ENCODE measurements at regions not wholly inside any gene's neighbourhood (a gene's known extent, or its start where the extent isn't known, plus 50 kb on each side); places are given as distances from the start of the nearest gene placed in this dataset.

GRCh38 chr5:26828294-26828693, 210.1 kb downstream of the CDH9 start:
- DNase-seq (ENCODE audit: low spot score), result no peak

- no peak for DNase-seq (ENCODE audit: low spot score)
Measured at GRCh38 chr5:26813235-26813634, 225.2 kb downstream of the CDH9 start.

- DNase-seq (ENCODE audit: low spot score), result no peak
Measured at GRCh38 chr5:26812714-26813113, 225.7 kb downstream of the CDH9 start.

DNA sequence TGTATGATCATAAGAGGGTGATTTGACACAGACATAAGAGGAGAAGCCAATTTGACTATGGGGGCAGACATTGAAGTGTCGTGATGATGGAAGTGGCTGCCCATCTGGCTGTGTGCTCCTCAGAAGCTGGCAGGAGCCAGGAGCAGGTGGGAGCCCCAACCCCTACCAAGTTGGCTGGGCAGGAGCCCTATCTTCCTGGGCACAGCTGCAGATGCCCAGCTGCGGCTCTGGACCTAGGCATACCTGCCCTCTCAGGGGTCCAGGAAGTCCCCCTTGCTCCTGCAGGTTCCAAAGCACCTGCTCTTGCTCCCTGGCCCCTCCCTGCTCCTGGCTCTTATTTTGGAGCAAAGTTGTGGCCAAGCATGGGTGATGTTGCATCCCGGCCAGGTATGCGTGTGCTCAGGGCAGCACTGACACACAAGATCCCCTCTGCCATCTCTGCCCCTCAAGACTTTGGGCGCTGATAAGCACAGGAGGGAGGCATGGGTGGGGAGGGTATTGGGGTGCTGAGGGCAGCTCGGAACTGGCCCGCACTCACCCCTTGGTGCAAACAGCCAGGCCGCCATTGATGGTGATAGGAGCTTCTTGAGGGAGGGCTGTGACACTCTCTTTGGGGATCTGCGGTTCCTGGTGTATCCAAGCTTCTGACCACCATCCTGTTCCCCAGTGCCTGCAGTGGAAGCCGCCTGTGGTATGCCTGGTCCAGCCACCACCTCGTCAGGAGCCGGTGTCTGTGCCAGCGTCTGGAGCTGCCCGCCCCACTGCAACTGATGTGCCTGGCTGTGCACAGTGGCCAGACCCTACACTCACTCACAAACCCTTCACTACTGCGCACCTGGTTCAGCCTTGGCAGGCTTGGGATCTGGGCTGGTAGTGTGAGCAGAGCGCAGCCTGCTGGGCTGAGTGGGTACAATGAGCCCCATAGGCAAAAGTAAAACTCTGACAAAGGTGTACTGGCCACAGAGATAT, 230.9 kb downstream of the CDH9 start:
- DNase-seq (ENCODE audit: low spot score), result no peak

GRCh38 chr5:26805076-26805475, 233.3 kb downstream of the CDH9 start:
- no peak for DNase-seq (ENCODE audit: low spot score)

DNA sequence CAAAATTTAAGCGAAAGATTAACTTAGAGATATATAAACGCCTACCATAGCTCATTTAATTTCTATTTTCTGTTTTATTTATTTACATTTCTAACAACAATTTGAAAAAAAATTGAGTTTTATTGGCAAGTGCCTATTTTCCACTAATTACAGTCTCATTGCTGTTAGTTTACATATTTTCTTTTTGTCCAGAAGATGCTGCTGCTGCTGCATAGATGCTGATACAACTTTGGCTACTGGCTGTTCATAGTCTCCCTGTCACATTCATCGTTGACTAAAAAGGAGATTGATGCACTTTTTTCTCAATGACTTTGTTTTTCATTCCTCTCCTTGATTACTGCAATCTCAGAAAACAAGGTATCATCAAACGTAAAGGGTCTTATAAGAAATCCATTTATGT, 235.4 kb downstream of the CDH9 start:
- no peak for DNase-seq (ENCODE audit: low spot score)

DNA sequence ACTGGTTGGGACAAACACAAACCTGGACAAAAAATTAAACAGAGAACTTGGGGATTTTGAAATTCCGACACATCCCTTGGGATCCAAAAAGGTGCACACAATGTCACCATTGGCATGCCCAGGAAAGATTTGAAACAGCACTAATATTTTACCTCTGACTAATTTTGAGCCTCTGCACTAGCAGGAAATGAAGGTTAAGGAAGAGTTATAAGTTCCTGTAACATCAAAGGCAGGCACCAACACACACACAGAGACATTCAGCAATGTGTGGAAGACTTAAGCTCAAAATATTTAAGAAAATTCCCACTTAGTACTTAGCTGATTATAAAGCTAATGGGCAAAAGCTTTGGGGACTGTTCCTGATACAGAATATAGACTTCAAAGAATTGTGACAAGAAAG, 247.0 kb downstream of the CDH9 start:
- DNase-seq (ENCODE audit: low spot score), result no peak

DNA sequence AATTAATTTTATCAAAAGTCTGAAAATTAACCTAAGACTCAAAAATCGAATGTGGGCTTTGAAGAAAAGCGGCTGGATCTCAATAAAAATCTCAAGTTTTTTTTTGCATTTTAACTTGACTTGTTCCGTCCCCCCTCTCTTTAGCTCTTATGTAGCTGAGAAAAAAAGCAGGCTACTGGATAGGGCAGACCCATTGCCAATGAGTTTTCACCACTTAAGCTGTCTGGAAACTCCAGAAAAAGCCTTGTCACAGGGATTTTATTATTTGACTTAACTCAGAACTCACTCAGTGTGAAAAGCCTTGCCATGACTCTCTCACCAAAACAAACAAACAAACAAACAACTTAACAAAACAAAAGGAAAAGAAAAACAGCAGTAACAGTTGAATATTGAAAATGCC, 247.4 kb downstream of the CDH9 start:
- DNase-seq (ENCODE audit: low spot score), result no peak

DNA sequence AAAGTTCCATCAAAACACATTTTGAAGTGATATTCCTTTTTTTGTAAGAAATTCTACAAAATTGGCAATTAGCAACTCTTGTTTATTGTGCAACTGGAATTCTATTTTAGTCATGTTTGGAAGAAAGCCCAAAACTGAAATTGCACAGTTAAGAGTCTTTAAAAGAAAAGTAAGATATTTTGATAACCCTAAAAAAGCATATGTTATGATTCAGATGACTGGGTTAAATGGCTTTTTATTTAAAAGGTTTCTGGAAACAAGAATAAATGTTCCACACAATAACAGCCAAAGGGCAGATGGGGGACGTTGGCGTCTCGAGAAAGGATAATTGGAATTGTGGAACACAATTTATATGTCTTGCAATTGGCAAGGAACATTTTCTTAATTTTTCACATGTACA, 275.2 kb downstream of the CDH9 start:
- no peak for DNase-seq (ENCODE audit: low spot score)

GRCh38 chr5:26761446-26761845, 276.9 kb downstream of the CDH9 start:
- DNase-seq (ENCODE audit: low spot score), result no peak

DNA sequence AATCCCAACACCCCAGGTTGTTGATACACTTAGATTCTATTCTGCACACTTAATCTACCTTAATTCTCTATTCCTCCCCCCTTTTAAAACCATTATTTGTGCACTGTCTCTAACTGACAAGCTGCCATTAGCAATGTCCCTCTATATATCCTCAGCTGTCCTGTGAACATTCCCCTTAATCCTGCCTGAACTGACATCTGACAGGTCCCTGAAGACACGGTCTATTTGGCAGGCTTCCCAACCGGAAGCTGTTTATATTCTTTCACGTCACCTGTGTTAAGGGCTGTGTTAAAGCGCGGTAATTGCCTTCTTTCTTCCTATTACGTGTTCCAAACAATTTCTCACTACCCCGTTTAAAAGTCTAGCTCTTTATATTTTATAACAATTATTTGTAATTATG, 277.3 kb downstream of the CDH9 start:
- DNase-seq (ENCODE audit: low spot score), result no peak

GRCh38 chr5:26757941-26758340, 280.4 kb downstream of the CDH9 start:
- no peak for DNase-seq (ENCODE audit: low spot score)

DNA sequence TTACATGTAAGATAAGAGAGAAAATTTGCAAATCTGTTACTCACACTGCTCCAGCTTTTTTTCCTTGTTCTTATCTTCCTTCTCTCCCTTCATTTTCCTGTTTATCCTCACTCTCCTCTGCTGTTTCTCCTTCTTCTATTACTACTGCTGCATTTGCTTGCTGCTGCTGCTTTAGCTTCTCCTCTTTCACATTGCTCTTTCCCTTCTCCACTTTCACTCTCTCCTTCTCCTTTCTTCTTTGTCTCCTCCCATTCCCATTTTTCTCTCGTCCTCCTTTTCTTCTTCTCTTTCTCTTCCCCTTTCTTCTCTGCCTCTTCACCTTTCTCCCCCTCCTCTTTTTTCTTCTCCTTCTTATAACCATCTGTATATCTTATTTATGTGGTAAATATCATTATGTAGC, 288.6 kb downstream of the CDH9 start:
- no peak for DNase-seq (ENCODE audit: low spot score)

- DNase-seq (ENCODE audit: low spot score), result no peak
Measured at GRCh38 chr5:26740182-26740581, 298.2 kb downstream of the CDH9 start.

DNA sequence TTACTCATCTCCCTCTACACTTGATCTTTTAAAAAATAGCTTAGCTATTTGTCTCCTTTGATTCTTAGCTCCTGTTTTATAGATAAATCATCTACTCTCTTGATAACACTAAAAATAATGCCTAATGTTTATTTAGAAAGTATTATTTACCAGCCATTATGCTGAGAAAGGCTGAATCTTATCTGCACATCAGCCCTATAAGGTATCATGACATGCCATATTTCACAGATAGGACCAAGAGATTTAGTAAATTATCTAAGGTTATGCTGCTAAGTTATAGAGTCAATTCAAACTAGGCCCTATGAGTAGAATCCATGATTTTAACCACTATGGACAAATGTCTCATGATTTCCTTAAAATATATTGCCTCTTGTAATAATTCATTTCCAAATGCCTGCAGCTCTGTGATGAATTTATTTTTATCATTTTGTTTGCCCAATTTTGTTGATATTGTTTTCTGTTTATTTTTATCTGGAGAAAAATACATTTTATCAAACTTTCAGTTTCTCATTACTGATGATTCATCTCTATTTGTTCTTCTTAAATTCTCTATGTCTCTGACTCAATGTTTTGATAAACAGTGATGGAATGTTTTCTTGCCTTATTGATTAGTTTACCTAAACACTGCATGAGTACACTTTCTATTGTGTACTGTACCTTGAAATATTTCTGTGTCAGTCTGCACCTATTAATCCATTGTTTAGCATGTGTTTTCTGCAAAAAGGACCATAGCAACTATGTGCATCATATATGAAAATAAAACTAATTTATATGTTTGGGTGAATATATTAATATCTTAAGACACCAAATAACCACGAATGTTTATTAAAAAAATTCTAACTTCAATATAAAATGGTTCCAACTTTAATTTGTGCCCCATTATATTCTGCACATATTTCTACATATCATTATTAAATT, 300.8 kb downstream of the CDH9 start:
- no peak for DNase-seq (ENCODE audit: low spot score)

DNA sequence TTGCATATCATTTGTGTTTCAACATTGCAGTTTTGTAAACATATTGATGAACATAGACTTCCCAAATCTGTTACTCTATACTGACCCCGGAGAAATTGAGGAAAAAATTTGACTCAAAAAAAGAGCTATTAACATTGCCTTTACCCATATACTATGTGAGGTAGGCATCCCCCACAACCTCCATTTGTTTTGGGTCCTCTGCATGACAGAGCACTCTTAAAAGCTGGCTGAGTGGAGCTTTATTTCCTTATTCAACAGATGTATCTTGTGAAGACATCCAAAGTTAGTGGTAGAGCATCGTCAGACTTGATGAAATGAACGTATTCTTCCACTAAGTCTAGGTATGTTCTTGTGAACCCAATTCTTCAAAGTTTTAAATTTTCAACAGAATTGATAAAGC, 310.5 kb downstream of the CDH9 start:
- DNase-seq (ENCODE audit: low spot score), result no peak

DNA sequence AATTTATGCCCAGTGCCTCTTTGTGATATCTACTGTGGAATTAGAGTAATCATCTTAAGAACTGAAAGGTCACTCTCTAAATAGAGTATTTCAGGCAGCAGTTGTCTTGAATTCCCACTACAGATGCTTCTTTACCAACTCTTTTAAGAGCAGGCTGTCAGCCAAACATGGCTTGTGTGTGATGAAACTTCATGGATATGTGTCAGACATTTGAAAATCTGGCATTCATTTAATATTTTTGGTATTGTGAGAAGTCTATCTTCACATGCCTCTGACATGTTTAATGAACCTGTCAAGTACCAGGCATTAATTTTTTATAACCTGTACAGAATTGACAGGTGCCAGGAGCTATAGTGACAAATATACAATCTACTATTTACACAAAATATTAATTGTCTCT, 318.6 kb downstream of the CDH9 start:
- no peak for DNase-seq (ENCODE audit: low spot score)

DNA sequence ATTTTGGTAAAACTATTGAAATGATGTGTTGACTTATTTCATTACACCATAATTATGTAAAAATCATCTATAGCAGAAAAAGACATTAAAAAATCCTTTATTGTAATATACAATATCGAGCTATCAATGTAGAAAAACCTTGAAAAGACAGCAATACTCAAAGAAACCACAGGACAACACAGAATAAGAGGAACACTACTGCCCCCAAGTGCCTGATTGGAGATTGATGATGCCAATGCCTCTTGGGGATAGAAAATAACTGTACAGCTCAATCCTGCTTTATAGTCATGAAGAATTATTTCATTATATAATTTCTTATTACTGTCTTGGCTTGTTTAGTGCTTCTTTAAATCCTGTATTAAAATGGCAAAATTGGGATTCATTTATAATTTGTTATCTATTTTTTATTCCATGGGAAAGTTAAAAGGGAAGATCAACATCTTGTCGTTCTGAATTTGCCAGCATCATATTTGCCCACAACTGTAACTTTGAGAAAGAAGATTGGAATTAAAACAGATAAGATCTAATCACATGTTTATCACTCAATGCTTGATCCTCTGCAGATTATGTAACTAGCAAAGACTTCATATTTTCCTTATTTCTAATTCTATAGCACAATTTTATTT, 337.5 kb downstream of the CDH9 start:
- DNase-seq (ENCODE audit: low spot score), result no peak

GRCh38 chr5:26692952-26693351, 345.4 kb downstream of the CDH9 start:
- DNase-seq (ENCODE audit: low spot score), result no peak

DNA sequence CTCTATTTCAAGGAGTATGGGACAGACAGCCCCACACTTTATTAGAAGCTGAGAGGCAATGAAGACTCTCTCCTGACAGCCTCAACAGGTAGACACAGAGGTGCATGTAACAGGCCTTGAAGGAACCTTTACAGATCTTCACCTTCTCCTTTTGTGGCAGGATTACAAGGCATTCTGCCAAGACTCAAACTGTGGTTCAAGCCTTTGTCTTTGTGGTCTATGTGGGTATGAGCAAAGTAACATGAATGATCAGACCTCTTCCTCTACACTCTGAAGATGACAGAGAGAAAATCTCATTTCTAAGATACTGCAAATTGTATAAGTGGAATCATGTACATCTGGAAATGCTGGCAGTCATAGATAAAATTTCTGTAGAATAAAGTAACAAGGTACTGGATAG, 346.9 kb downstream of the CDH9 start:
- no peak for DNase-seq (ENCODE audit: low spot score)

DNA sequence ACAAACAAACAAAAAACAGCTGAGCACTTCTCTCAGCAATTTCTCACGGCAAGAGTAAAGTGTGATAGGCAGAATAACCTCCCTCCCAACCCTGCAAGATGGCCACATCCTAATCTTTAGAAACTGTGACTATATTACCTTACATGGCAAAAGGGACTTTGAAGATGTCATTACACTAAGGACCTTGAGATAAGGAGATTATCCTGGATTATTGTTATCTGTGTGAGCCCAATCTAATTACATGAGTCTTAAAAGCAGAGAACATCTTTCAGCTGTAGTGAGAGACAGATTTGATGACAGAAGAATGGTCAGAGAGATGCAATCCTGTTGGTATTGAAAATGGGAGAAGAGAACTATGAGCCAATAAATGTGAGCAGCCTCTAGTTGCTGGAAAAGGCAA, 347.9 kb downstream of the CDH9 start:
- DNase-seq (ENCODE audit: low spot score), result no peak

DNA sequence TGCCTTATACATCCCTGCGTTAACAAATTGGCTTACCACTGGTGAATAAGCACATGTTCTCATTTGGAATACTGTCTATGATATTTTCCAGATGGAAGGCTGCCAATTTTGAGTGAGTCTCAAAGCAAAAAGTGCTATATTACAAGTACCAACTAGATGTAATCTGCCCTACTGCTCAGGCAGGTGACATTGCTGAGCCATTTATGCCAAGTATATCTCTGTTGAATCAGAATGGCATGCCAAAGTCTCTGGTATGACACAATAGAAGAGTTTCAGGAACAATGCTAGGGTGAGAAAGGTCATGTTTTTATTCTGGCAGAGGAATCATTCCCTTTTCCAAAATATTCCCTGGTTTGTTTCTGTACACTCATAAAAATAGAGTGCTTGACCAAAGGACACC, 356.5 kb downstream of the CDH9 start:
- DNase-seq (ENCODE audit: low spot score), result no peak

DNA sequence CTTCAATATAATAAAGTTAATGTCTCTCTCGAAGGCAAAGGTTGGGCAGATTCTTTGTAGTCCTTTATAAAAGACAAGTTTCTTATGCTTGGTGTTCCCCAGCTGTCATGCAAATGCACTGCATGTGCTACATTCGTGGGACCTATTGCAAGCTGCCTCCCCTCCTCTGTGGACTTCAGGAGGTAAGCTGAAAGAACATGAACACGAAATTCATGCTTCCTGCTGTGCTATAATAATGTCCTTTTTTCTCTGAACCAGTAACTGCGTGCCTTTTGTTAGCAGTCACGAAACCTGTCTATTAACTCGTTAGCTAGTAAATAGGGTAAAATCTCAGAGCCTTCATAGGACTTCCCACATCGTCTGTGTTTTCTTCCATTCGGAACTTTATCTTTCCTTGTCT, 363.5 kb downstream of the CDH9 start:
- DNase-seq (ENCODE audit: low spot score), result no peak
